OCI-LY7 (cell line): ENCODE measurements at regions not wholly inside any gene's neighbourhood (a gene's known extent, or its start where the extent isn't known, plus 50 kb on each side); places are given as distances from the start of the nearest gene placed in this dataset.

Experiments
- BruUV-seq: library from RNA; stranded (reverse); fragments of 400-500 nt; replicated peaks from 2 replicates; lab custom pipeline; 2021; lab: Mats Ljungman, UMichigan
- CTCF ChIA-PET: fragments of 300-600 bp; sonication (Branson Sonifier 250); formaldehyde crosslinking; loops from one replicate; lab custom pipeline; 2022; ENCODE audit warnings: antibody characterized with exemption; ENCODE audit not compliant: unreplicated experiment; lab: Charles Lee
- POLR2A ChIA-PET: fragments of 300-600 bp; sonication (Branson Sonifier 250); formaldehyde crosslinking; loops from one replicate; lab custom pipeline; 2022; ENCODE audit warnings: antibody characterized with exemption; lab: Charles Lee
- DNase-seq: peaks from one replicate; pipeline ENCODE4 v3.0.0-alpha.2; 2015; ENCODE audit warnings: low spot score
- H2AFZ ChIP-seq: fragments of 200-600 bp; sonication (generic), shearing (Covaris generic); 2 replicates; pipeline ENCODE4 v1.6.1; 2014; ENCODE audit warnings: mild to moderate bottlenecking, antibody characterized with exemption, low read length, moderate library complexity
- H3K27ac ChIP-seq: fragments of 200-600 bp; sonication (generic); 2 replicates; pipeline ENCODE4 v1.5.1; 2014; ENCODE audit warnings: mixed run types, low read depth, mild to moderate bottlenecking, moderate library complexity, low read length, inconsistent platforms; ENCODE audit not compliant: poor library complexity, severe bottlenecking
- H3K36me3 ChIP-seq: fragments of 200-600 bp; sonication (generic); 2 replicates; pipeline ENCODE4 v1.6.1; 2014; ENCODE audit warnings: mild to moderate bottlenecking, antibody characterized with exemption, low read length, moderate library complexity, mixed read lengths; ENCODE audit not compliant: insufficient read depth
- H3K4me1 ChIP-seq: fragments of 200-600 bp; sonication (generic); 2 replicates; pipeline ENCODE4 v1.5.1; 2014; ENCODE audit warnings: mild to moderate bottlenecking, low read length; ENCODE audit not compliant: insufficient read depth, poor library complexity, severe bottlenecking
- H3K4me2 ChIP-seq: fragments of 200-600 bp; sonication (generic); 2 replicates; pipeline ENCODE4 v1.6.1; 2014; ENCODE audit warnings: mild to moderate bottlenecking, low read length
- H3K4me3 ChIP-seq: fragments of 200-600 bp; sonication (generic); 2 replicates; pipeline ENCODE4 v1.5.1; 2014; ENCODE audit warnings: mild to moderate bottlenecking, low read depth, low read length; ENCODE audit not compliant: poor library complexity, severe bottlenecking
- H3K79me2 ChIP-seq: fragments of 200-600 bp; sonication (generic); 2 replicates; pipeline ENCODE4 v1.6.1; 2016; ENCODE audit warnings: low read depth, mild to moderate bottlenecking, low read length, moderate library complexity, mixed read lengths; ENCODE audit not compliant: insufficient read depth
- H3K9me2 ChIP-seq: fragments of 200-600 bp; sonication (generic); 2 replicates; pipeline ENCODE4 v1.6.1; 2016; ENCODE audit warnings: mild to moderate bottlenecking, low read length, mixed read lengths; ENCODE audit not compliant: insufficient read depth
- H3K9me3 ChIP-seq: fragments of 200-600 bp; sonication (generic); 2 replicates; pipeline ENCODE4 v1.6.1; 2014; ENCODE audit warnings: mild to moderate bottlenecking, mixed run types, low read length, mixed read lengths
- H4K20me1 ChIP-seq: fragments of 200-600 bp; sonication (generic); 2 replicates; pipeline ENCODE4 v1.6.1; 2014; ENCODE audit warnings: mild to moderate bottlenecking, antibody characterized with exemption, low read length, moderate library complexity, mixed read lengths; ENCODE audit not compliant: insufficient read depth
- EZH2phosphoT487 ChIP-seq: fragments of 200-600 bp; sonication (generic); IDR thresholded peaks from 2 replicates; pipeline ENCODE4 v1.6.1; 2018; ENCODE audit warnings: low read depth, borderline replicate concordance, mild to moderate bottlenecking, mixed run types, antibody characterized with exemption, low read length, moderate library complexity, mixed read lengths
- intact Hi-C: fragments of 100-400 bp; cut with micrococcal nuclease; formaldehyde crosslinking; loops from one replicate; pipeline ENCODE4 v1.10.0; 2022; ENCODE audit not compliant: unreplicated experiment
- TF ChIP-seq, protein P1 (sequence below): fragments of 200-600 bp; sonication (generic); conservative IDR thresholded peaks from 2 replicates; pipeline ENCODE4 v1.5.1; 2014; ENCODE audit warnings: mild to moderate bottlenecking, antibody characterized with exemption, low read length, moderate library complexity, mixed read lengths

GRCh38 chr2:228699888-228700287 is 518.4 kb upstream of the SPHKAP start:
- DNase-seq: no peak
- intact Hi-C loops: no loop called here
- H4K20me1 ChIP-seq: no peaks in the 10 kb centered on the region
- no peak overlapping the region for H3K4me3 ChIP-seq
- no peak for TF ChIP-seq EZH2phosphoT487
- TF ChIP-seq, protein P1, sequence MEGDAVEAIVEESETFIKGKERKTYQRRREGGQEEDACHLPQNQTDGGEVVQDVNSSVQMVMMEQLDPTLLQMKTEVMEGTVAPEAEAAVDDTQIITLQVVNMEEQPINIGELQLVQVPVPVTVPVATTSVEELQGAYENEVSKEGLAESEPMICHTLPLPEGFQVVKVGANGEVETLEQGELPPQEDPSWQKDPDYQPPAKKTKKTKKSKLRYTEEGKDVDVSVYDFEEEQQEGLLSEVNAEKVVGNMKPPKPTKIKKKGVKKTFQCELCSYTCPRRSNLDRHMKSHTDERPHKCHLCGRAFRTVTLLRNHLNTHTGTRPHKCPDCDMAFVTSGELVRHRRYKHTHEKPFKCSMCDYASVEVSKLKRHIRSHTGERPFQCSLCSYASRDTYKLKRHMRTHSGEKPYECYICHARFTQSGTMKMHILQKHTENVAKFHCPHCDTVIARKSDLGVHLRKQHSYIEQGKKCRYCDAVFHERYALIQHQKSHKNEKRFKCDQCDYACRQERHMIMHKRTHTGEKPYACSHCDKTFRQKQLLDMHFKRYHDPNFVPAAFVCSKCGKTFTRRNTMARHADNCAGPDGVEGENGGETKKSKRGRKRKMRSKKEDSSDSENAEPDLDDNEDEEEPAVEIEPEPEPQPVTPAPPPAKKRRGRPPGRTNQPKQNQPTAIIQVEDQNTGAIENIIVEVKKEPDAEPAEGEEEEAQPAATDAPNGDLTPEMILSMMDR: no peak
- CTCF ChIA-PET: no interaction called here
- no peak overlapping the region for H3K27ac ChIP-seq
- no TSS peak for BruUV-seq
- H3K4me2 ChIP-seq: no peak overlapping the region
- no peaks in the 10 kb centered on the region for H3K4me1 ChIP-seq
- no peaks in the 10 kb centered on the region for H3K9me2 ChIP-seq
- H3K36me3 ChIP-seq: no peaks in the 10 kb centered on the region
- no peak overlapping the region for H2AFZ ChIP-seq
- H3K79me2 ChIP-seq: no peaks in the 10 kb centered on the region
- no peaks in the 10 kb centered on the region for H3K9me3 ChIP-seq
- POLR2A ChIA-PET: no interaction called here

DNA sequence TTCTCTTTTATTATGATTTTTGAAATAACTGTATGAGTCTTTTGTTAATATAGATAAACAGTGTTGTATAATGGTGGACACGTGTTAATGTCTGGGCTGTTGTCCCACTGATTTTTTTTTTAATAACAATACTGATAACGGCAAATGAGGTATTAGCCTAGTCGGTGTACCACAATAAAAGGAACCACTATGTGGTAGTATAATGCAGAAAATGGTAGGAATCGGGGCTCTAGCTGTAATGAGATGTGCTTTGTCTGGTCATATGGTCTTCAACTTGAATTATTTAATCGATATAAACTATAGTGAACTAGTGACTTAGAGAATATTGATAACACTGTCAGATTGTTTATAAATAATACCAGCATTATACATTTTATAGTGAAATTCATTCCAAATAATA is 517.9 kb upstream of the SPHKAP start:
- no TSS peak for BruUV-seq
- CTCF ChIA-PET: no interaction called here
- Histone ChIP-seq H2AFZ (no peak overlapping the region), H4K20me1 (no peaks in the 10 kb centered on the region), H3K36me3 (no peaks in the 10 kb centered on the region), H3K9me2 (no peaks in the 10 kb centered on the region), H3K4me2 (no peak overlapping the region), H3K27ac (no peak overlapping the region), H3K4me3 (no peak overlapping the region), H3K4me1 (no peaks in the 10 kb centered on the region), H3K79me2 (no peaks in the 10 kb centered on the region), H3K9me3 (no peaks in the 10 kb centered on the region)
- intact Hi-C loops: no loop called here
- POLR2A ChIA-PET: interaction anchor here (0.6 kb wide), 1 partner anchor 16 kb away, joined by 3 read pairs; no protein-coding TSS in a partner anchor
- TF ChIP-seq, protein P1: no peak
- no peak for TF ChIP-seq EZH2phosphoT487
- no peak for DNase-seq

DNA sequence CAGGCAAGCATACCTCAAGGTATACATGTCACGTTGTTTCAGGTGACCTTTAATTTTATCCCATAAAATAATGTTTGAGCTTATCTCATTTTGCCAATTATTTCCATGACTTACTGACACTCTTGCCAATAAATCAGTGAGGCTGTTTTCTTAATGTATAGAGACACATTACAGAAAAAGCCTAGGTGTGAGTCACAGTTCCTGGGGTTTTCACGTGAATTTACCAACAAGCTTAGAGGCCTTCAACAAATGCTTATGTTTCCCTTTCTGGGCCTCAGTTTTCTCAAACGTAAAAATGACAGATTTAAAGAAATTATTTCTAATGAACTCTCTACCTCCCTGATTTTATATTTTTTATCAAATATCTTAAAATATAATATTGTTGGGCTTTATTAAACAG is 517.5 kb upstream of the SPHKAP start:
- no peaks in the 10 kb centered on the region for H3K9me2 ChIP-seq
- no peaks in the 10 kb centered on the region for H3K9me3 ChIP-seq
- H3K4me1 ChIP-seq: no peaks in the 10 kb centered on the region
- no peak overlapping the region for H3K4me3 ChIP-seq
- no peak overlapping the region for H2AFZ ChIP-seq
- no peaks in the 10 kb centered on the region for H4K20me1 ChIP-seq
- TF ChIP-seq, protein P1: no peak
- BruUV-seq: no TSS peak
- no peaks in the 10 kb centered on the region for H3K79me2 ChIP-seq
- H3K36me3 ChIP-seq: no peaks in the 10 kb centered on the region
- H3K4me2 ChIP-seq: no peak overlapping the region
- no peak overlapping the region for H3K27ac ChIP-seq
- intact Hi-C loops: no loop called here
- no peak for DNase-seq
- ChIA-PET CTCF (no interaction called here), POLR2A (interaction anchor here (0.6 kb wide), 1 partner anchor 16 kb away, joined by 3 read pairs; no protein-coding TSS in a partner anchor)
